Right lobe of liver (tissue), 6 donors: ENCODE measurements at regions not wholly inside any gene's neighbourhood (a gene's known extent, or its start where the extent isn't known, plus 50 kb on each side); places are given as distances from the start of the nearest gene placed in this dataset.

Experiments
- ATAC-seq, 4 donors: fragments of 200-7000 bp; cut with Tn5 transposase; one replicate each; pipeline ENCODE4 v1.9.1; 2020; ENCODE audit warnings: mild to moderate bottlenecking in 4 of 4, moderate library complexity in 4 of 4
- DNase-seq, 3 donors: peaks; one replicate each; pipeline ENCODE4 v3.0.0-alpha.2; 2020
- H3K27ac ChIP-seq, 3 donors: fragments of 200-600 bp; one replicate each; pipeline ENCODE4 v1.8.0; 2022
- H3K27me3 ChIP-seq, 2 donors: fragments of 200-600 bp; one replicate each; pipeline ENCODE4 v1.8.0; 2022
- H3K36me3 ChIP-seq, 4 donors: fragments of 200-600 bp; sonication (generic) in 1 of 4; one replicate each; pipeline versions ENCODE4 v1.5.1 to v1.8.0; 2017 to 2022; ENCODE audit warnings: control low read depth in 1 of 4
- H3K4me1 ChIP-seq, 4 donors: fragments of 200-600 bp; sonication (generic) in 1 of 4; one replicate each; pipeline versions ENCODE4 v1.5.1 to v1.8.0; 2017 to 2022; ENCODE audit warnings: control low read depth in 1 of 4
- H3K4me3 ChIP-seq, 3 donors: fragments of 200-600 bp; one replicate each; pipeline ENCODE4 v1.8.0; 2022
- H3K9me3 ChIP-seq, 4 donors: fragments of 200-600 bp; sonication (generic) in 1 of 4; one replicate each; pipeline versions ENCODE4 v1.5.1 to v1.8.0; 2017 to 2022; ENCODE audit warnings: control low read depth in 1 of 4
- POLR2A ChIP-seq: fragments of 450-650 bp; IDR thresholded peaks from one replicate; pipeline ENCODE4 v1.6.1; 2017; ENCODE audit warnings: antibody characterized with exemption, mild to moderate bottlenecking
- whole genome bisulfite sequencing: methylation state at CpG from one replicate; pipeline ENCODE4 v1.1.6; 2018; ENCODE audit warnings: low coverage, low lambda C conversion rate; ENCODE audit not compliant: insufficient coverage; ENCODE audit errors: missing lambda C conversion rate; 5-methylcytosine and 5-hydroxymethylcytosine counted together
- intact Hi-C, 2 donors: fragments of 100-400 bp; cut with DNase I; formaldehyde crosslinking; loops; one replicate each; pipeline versions ENCODE4 v1.11.2 to v1.14.1; 2022
- TF ChIP-seq, protein P1 (sequence below), 4 donors: fragments of 200-600 bp in 3 of 4; fragments of 450-650 bp in 1 of 4; IDR thresholded peaks; one replicate each; pipeline versions ENCODE4 v1.5.1 to v1.8.0; 2016 to 2022; ENCODE audit warnings: antibody characterized with exemption in 4 of 4, mild to moderate bottlenecking in 2 of 4
- donor health status: DM: no; HTN: yes; CAD: no.
- donor health status: DM: no; HTN: no; CAD: no.
- donor health status: DM: no; HTN: no; CAD: no.
- donor health status: DM: no; HTN: yes; CAD: no.
- donor health status: DM: no; HTN: yes; CAD: no.

DNA sequence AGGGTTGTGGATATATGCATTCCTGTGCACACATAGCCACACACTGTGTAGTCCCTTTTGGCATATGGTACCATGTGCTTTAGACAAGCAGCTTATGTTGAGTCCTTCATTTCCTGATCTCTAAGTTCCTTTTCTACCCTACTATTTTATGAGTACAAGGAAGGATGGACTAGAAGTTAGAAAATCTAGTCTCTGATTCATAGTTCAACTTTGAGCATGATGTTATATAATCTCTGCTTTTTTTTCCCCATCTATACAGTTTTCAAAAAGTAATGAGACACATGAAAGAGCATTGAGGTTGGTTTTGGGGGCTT, 123.6 kb downstream of the PLEKHG1 start:
- DNase-seq (no peak), ATAC-seq (no peak)
- no peaks in the 10 kb centered on the region for H3K4me1 ChIP-seq
- intact Hi-C loops = no loop called here
- no peaks in the 10 kb centered on the region for H3K27me3 ChIP-seq
- no peaks in the 10 kb centered on the region for H3K36me3 ChIP-seq
- H3K4me3 ChIP-seq = no peak overlapping the region
- H3K9me3 ChIP-seq = no peaks in the 10 kb centered on the region
- no peak for TF ChIP-seq POLR2A
- TF ChIP-seq, protein P1, sequence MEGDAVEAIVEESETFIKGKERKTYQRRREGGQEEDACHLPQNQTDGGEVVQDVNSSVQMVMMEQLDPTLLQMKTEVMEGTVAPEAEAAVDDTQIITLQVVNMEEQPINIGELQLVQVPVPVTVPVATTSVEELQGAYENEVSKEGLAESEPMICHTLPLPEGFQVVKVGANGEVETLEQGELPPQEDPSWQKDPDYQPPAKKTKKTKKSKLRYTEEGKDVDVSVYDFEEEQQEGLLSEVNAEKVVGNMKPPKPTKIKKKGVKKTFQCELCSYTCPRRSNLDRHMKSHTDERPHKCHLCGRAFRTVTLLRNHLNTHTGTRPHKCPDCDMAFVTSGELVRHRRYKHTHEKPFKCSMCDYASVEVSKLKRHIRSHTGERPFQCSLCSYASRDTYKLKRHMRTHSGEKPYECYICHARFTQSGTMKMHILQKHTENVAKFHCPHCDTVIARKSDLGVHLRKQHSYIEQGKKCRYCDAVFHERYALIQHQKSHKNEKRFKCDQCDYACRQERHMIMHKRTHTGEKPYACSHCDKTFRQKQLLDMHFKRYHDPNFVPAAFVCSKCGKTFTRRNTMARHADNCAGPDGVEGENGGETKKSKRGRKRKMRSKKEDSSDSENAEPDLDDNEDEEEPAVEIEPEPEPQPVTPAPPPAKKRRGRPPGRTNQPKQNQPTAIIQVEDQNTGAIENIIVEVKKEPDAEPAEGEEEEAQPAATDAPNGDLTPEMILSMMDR (IDR thresholded peaks at IDR 0.05) = no peak
- H3K27ac ChIP-seq = no peak overlapping the region

DNA sequence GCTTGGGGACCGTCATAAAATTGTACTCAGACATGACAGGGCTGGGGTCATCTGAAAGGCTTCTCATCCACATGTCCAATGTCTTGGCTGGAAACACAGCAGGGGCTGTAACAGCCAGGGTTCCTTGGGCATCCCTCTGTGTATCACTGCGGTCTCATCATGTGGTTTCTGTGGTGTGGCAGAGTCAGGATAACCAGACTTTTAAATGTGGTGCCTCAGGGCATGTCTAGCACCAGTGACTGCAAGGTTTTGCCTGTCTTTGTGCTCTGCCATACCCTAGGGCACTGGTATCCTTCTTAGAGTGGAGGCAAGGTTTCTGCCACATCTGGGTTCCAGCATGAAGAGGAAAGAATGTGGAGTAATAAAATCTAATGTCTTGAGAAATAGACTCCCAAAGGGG, 124.2 kb downstream of the PLEKHG1 start:
- intact Hi-C loops = no loop called here
- no peak for TF ChIP-seq POLR2A
- TF ChIP-seq, protein P1 (IDR thresholded peaks at IDR 0.05) = no peak
- Histone ChIP-seq H3K27ac (no peak overlapping the region), H3K9me3 (no peaks in the 10 kb centered on the region), H3K36me3 (no peaks in the 10 kb centered on the region), H3K4me3 (no peak overlapping the region), H3K4me1 (no peaks in the 10 kb centered on the region), H3K27me3 (no peaks in the 10 kb centered on the region)
- ATAC-seq (no peak), DNase-seq (no peak)
- no CpG with 5 or more reads among the region's 2 CpGs for WGBS

DNA sequence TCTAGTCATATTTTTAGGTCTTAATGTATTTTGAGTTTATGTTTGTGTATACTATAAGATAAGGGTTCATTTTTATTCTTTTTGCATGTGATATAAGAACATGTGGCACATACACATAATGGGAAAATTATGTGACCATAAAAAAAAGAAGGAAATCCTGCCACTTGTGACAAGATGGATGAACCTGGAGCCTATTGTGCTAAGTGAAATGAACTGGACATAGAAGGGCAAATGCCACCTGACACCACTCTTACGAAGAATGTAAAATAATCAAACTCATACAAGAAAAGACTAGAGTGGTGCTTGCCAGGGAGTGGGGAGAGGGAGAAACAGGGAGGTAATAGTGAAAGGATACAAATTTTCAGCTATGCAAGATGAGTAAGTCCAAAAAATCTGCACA, 126.1 kb downstream of the PLEKHG1 start:
- DNase-seq = no peak
- intact Hi-C loops = no loop called here
- Histone ChIP-seq H3K36me3 (no peaks in the 10 kb centered on the region), H3K9me3 (no peaks in the 10 kb centered on the region), H3K4me3 (no peak overlapping the region), H3K27me3 (no peaks in the 10 kb centered on the region), H3K4me1 (no peaks in the 10 kb centered on the region), H3K27ac (no peak overlapping the region)
- no peak for ATAC-seq
- WGBS = 0% methylated on average over 1 of the region's 1 CpG
- no peak for TF ChIP-seq POLR2A
- TF ChIP-seq, protein P1 (IDR thresholded peaks at IDR 0.05) = no peak

DNA sequence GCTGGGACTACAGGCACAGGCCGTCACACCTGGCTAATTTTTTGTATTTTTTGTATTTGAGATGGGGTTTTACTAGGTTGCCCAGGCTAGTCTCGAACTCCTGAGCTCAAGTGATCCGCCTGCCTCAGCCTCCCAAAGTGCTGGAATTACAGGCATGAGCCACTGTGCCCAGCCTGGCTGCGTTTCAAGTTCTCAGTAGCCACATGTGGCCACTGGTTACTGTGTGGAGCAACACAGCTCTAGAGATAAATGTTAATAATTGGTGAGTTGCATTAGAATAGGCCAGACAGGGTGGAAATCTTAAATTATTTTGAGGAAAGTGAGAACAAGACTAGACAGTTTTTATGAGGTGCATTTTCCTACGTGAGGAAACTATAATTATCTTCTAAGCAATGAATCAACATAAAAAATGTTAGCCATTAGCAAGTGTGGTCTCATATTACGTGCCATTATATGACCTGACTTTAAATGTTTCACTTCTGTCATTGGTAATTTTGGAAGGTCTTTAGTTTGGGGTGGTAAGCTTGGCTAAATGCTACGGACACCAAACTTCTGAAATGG, 129.6 kb downstream of the PLEKHG1 start:
- no peak overlapping the region for H3K27ac ChIP-seq
- no peaks in the 10 kb centered on the region for H3K27me3 ChIP-seq
- H3K4me3 ChIP-seq = no peak overlapping the region
- ATAC-seq (no peak), DNase-seq (no peak)
- intact Hi-C loops = no loop called here
- H3K36me3 ChIP-seq = peaks cover 0 to 11% (median 0%) of the 10 kb centered on the region in 4 donors
- TF ChIP-seq, protein P1 (IDR thresholded peaks at IDR 0.05) = no peak
- no peak for TF ChIP-seq POLR2A
- no peaks in the 10 kb centered on the region for H3K9me3 ChIP-seq
- no peaks in the 10 kb centered on the region for H3K4me1 ChIP-seq
- 88% methylated on average over 7 of the region's 7 CpGs for WGBS

DNA sequence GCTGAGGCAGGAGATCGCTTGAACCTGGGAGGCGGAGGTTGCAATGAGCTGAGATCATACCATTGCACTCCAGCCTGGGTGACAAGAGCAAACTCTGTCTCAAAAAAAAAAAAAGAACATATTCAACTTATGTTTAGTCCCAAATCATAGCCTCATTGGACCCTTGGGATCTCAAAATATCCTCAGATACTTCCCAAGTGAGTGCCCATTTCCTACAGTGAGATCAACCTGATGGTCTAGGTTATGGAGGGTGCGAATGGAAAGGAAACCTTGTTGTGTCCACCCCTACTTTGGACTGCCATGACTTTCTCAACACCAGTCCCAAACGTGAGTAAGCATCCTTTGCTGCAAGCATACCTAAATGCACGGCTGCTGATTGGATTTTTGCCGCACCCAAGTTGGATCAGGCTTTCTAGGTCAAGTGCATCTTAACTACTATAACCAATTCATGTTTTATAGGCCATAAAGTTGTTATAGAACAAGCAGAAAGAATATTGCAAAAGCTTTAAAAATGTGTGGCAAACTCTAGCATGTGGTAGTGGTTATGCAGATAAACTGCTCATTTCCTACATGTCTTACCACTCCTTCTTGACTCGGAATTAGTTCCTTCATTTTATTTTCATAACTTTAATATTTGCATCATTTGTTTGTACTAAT, 131.2 kb downstream of the PLEKHG1 start:
- Histone ChIP-seq H3K27ac (no peak overlapping the region), H3K36me3 (peaks cover 0 to 13% (median 0%) of the 10 kb centered on the region in 4 donors), H3K9me3 (no peaks in the 10 kb centered on the region), H3K4me3 (no peak overlapping the region), H3K27me3 (no peaks in the 10 kb centered on the region), H3K4me1 (no peaks in the 10 kb centered on the region)
- no peak for TF ChIP-seq POLR2A
- TF ChIP-seq, protein P1 (IDR thresholded peaks at IDR 0.05) = no peak
- WGBS = 88% methylated on average over 7 of the region's 7 CpGs
- DNase-seq (no peak), ATAC-seq (no peak)
- intact Hi-C loops = no loop called here
